Transverse colon (tissue), 4 donors: ENCODE measurements at regions not wholly inside any gene's neighbourhood (a gene's known extent, or its start where the extent isn't known, plus 50 kb on each side); places are given as distances from the start of the nearest gene placed in this dataset.
A peak's percentile ranks its signal among the peaks of the same experiment; 100 is the strongest.

Experiments
- DNase-seq: peaks from one replicate; pipeline ENCODE4 v3.0.0-alpha.2; 2019
- H3K27ac ChIP-seq, 4 donors: fragments of 200-600 bp; sonication (generic); 2 replicates each; pipeline ENCODE4 v1.5.1; 2016 to 2018; ENCODE audit warnings: inconsistent platforms in 4 of 4
- H3K27me3 ChIP-seq: fragments of 200-600 bp; sonication (generic); 2 replicates; pipeline ENCODE4 v1.5.1; 2017; ENCODE audit warnings: inconsistent platforms
- H3K36me3 ChIP-seq, 4 donors: fragments of 200-600 bp; sonication (generic); 2 replicates each; pipeline ENCODE4 v1.5.1; 2017 to 2019; ENCODE audit warnings: inconsistent platforms in 4 of 4
- H3K4me1 ChIP-seq, 4 donors: fragments of 200-600 bp; sonication (generic); 2 replicates each; pipeline ENCODE4 v1.5.1; 2017 to 2020; ENCODE audit warnings: inconsistent platforms in 4 of 4
- H3K4me3 ChIP-seq, 4 donors: fragments of 200-600 bp; sonication (generic); 1 replicate in 1 of 4; 2 replicates in 3 of 4; pipeline versions ENCODE4 v1.5.1 to v1.6.1; 2017 to 2019; ENCODE audit warnings: inconsistent platforms in 4 of 4
- H3K9me3 ChIP-seq, 2 donors: fragments of 200-600 bp; sonication (generic); 2 replicates each; pipeline ENCODE4 v1.5.1; 2017 to 2019; ENCODE audit warnings: inconsistent platforms in 2 of 2
- CTCF ChIP-seq, 5 experiments: fragments of 200-600 bp in 3 of 5; fragments of 450-650 bp in 2 of 5; sonication (generic) in 3 of 5; IDR thresholded peaks; 1 replicate in 2 of 5; 2 replicates in 3 of 5; pipeline ENCODE4 v1.5.1; 2016 to 2017; ENCODE audit warnings: antibody characterized with exemption in 5 of 5, inconsistent platforms in 3 of 5, mild to moderate bottlenecking in 2 of 5, moderate library complexity in 1 of 5
- EP300 ChIP-seq: sonication (generic); formaldehyde crosslinking; IDR thresholded peaks from one replicate; pipeline ENCODE4 v1.6.1; 2017; ENCODE audit warnings: antibody characterized with exemption, low read depth
- POLR2A ChIP-seq: fragments of 450-650 bp; IDR thresholded peaks from one replicate; pipeline ENCODE4 v1.6.1; 2016; ENCODE audit warnings: antibody characterized with exemption, mild to moderate bottlenecking, moderate library complexity
- POLR2AphosphoS5 ChIP-seq, 3 donors: sonication (generic); formaldehyde crosslinking; IDR thresholded peaks; one replicate each; pipeline ENCODE4 v1.6.1; 2016; ENCODE audit warnings: antibody characterized with exemption in 3 of 3
- WGBS, 2 donors: methylation state at CpG; one replicate each; pipeline ENCODE4 v1.1.5; 2018; ENCODE audit warnings: low coverage in 1 of 2; 5-methylcytosine and 5-hydroxymethylcytosine counted together
- in situ Hi-C, 4 donors: fragments of 200-750 bp; cut with MboI; loops; one replicate each; pipeline versions ENCODE4 v1.15.0 to v1.15.1; 2017; ENCODE audit warnings: low sequenced_read_pairs in 3 of 4, low pct_ligation_motif_present in 1 of 4, low pct_unique_long_range_greater_than_20kb in 1 of 4
- intact Hi-C: fragments of 100-400 bp; cut with DNase I; formaldehyde crosslinking; loops from one replicate; pipeline ENCODE4 v1.15.1; 2023; ENCODE audit warnings: low total_unique reads

- intact Hi-C loops (no loop called here), in situ Hi-C loops (no loop called here)
- WGBS, 2 donors: 83 to 92% methylated on average over 8 of the region's 8 CpGs
- no peak for DNase-seq
- Histone ChIP-seq H3K9me3 (no peaks in the 10 kb centered on the region), H3K4me1 (no peaks in the 10 kb centered on the region), H3K36me3 (no peaks in the 10 kb centered on the region), H3K27me3 (no peaks in the 10 kb centered on the region), H3K4me3 (no peak overlapping the region), H3K27ac (no peak overlapping the region)
- no peak for TF ChIP-seq POLR2A
- no peak for TF ChIP-seq POLR2AphosphoS5 (IDR thresholded peaks at IDR 0.05)
- TF ChIP-seq EP300: no peak
- TF ChIP-seq CTCF (IDR thresholded peaks at IDR 0.05): no peak
Observed at GRCh38 chr21:35905963-35906345, 154.4 kb downstream of the SETD4 start.

- H3K27me3 ChIP-seq: no peaks in the 10 kb centered on the region
- TF ChIP-seq POLR2A: no peak
- WGBS, 2 donors: 71 to 83% methylated on average over 6 to 11 of the region's 11 CpGs
- no peaks in the 10 kb centered on the region for H3K36me3 ChIP-seq
- no peaks in the 10 kb centered on the region for H3K4me1 ChIP-seq
- intact Hi-C loops: no loop called here
- H3K27ac ChIP-seq: peak overlapping the region in 3 of 4 donors; percentile 6 to 34 (median 32)
- no peaks in the 10 kb centered on the region for H3K9me3 ChIP-seq
- no peak overlapping the region for H3K4me3 ChIP-seq
- in situ Hi-C loops: no loop called here
- no peak for DNase-seq
Observed at GRCh38 chr21:35905096-35905962, 155.0 kb downstream of the SETD4 start.

- 64 to 80% methylated on average over 1 to 4 of the region's 4 CpGs for WGBS, 2 donors
- in situ Hi-C loops (no loop called here), intact Hi-C loops (no loop called here)
- TF ChIP-seq POLR2A: no peak
- TF ChIP-seq POLR2AphosphoS5 (IDR thresholded peaks at IDR 0.05): no peak
- no peak for TF ChIP-seq EP300
- TF ChIP-seq CTCF (IDR thresholded peaks at IDR 0.05): no peak
- no peak overlapping the region for H3K27ac ChIP-seq
- H3K27me3 ChIP-seq: no peaks in the 10 kb centered on the region
- no peaks in the 10 kb centered on the region for H3K36me3 ChIP-seq
- no peaks in the 10 kb centered on the region for H3K4me1 ChIP-seq
- DNase-seq: no peak
- no peak overlapping the region for H3K4me3 ChIP-seq
- H3K9me3 ChIP-seq: no peaks in the 10 kb centered on the region
Observed at GRCh38 chr21:35900539-35900938, 159.8 kb downstream of the SETD4 start.

- DNase-seq: no peak
Observed at GRCh38 chr21:35896060-35896459, 164.3 kb downstream of the SETD4 start.

More at GRCh38 chr21:35896060-35896459, 164.3 kb downstream of the SETD4 start:
- WGBS, 2 donors: 73 to 94% methylated on average over 2 to 3 of the region's 3 CpGs
- H3K4me1 ChIP-seq: no peaks in the 10 kb centered on the region
- TF ChIP-seq POLR2AphosphoS5 (IDR thresholded peaks at IDR 0.05) (no peak), POLR2A (no peak), CTCF (IDR thresholded peaks at IDR 0.05) (no peak), EP300 (no peak)
- intact Hi-C loops: no loop called here
- in situ Hi-C loops: no loop called here
- no peaks in the 10 kb centered on the region for H3K9me3 ChIP-seq
- no peak overlapping the region for H3K27ac ChIP-seq
- no peaks in the 10 kb centered on the region for H3K36me3 ChIP-seq
- no peak overlapping the region for H3K4me3 ChIP-seq
- H3K27me3 ChIP-seq: no peaks in the 10 kb centered on the region
